Non-pigmented ciliary epithelial cell (primary cell): ENCODE measurements at regions not wholly inside any gene's neighbourhood (a gene's known extent, or its start where the extent isn't known, plus 50 kb on each side); places are given as distances from the start of the nearest gene placed in this dataset.
"Not testable (repeated sequence)": the region's sequence is repeated elsewhere in the genome, so short reads cannot be mapped to it uniquely, and the experiment has no call there.

Experiments used
- DNase-seq: peaks from one replicate; pipeline ENCODE4 v3.0.0-alpha.2; 2010; ENCODE audit warnings: low read depth

GRCh38 chr3:81851176-81851575, 89.7 kb upstream of the GBE1 start:
- DNase-seq = no peak

- DNase-seq = no peak
These were observed 85.5 kb upstream of the GBE1 start for GRCh38 chr3:81846988-81847387.

- DNase-seq = no peak
These were observed 80.1 kb upstream of the GBE1 start for GRCh38 chr3:81841540-81841939.

- DNase-seq = no peak
These were observed 78.2 kb upstream of the GBE1 start for GRCh38 chr3:81839504-81840094.

- DNase-seq = no peak
These were observed 77.0 kb upstream of the GBE1 start for GRCh38 chr3:81838457-81838856.

GRCh38 chr3:81837071-81837593, 75.7 kb upstream of the GBE1 start:
- DNase-seq = no peak

GRCh38 chr3:81829937-81830336, 68.5 kb upstream of the GBE1 start:
- DNase-seq = no peak

GRCh38 chr3:81829272-81829671, 67.8 kb upstream of the GBE1 start:
- not testable (repeated sequence) for DNase-seq

GRCh38 chr3:81823882-81824395, 62.5 kb upstream of the GBE1 start:
- DNase-seq = no peak

GRCh38 chr3:81823086-81823485, 61.6 kb upstream of the GBE1 start:
- DNase-seq = no peak

GRCh38 chr3:81816473-81817250, 55.2 kb upstream of the GBE1 start:
- DNase-seq = no peak

- DNase-seq = not testable (repeated sequence)
These were observed 50.7 kb upstream of the GBE1 start for GRCh38 chr3:81812098-81812497.
